Parathyroid adenoma (tissue), 2 donors: ENCODE measurements at regions not wholly inside any gene's neighbourhood (a gene's known extent, or its start where the extent isn't known, plus 50 kb on each side); places are given as distances from the start of the nearest gene placed in this dataset.

Experiments
- H2AFZ ChIP-seq: fragments of 300-600 bp; sonication (generic); one replicate; pipeline ENCODE4 v1.7.0; 2017; ENCODE audit warnings: antibody characterized with exemption, mild to moderate bottlenecking
- H3K27ac ChIP-seq: fragments of 300-600 bp; sonication (generic); one replicate; pipeline ENCODE4 v1.7.0; 2017
- H3K27me3 ChIP-seq: fragments of 300-600 bp; sonication (generic); one replicate; pipeline ENCODE4 v1.7.0; 2017; ENCODE audit warnings: low read length; ENCODE audit not compliant: control insufficient read depth, insufficient read depth
- H3K36me3 ChIP-seq: fragments of 300-600 bp; sonication (generic); one replicate; pipeline ENCODE4 v1.7.0; 2017; ENCODE audit warnings: low read length; ENCODE audit not compliant: control insufficient read depth, insufficient read depth
- H3K4me1 ChIP-seq: fragments of 300-600 bp; sonication (generic); one replicate; pipeline ENCODE4 v1.7.0; 2017; ENCODE audit warnings: control low read depth
- H3K4me2 ChIP-seq: fragments of 300-600 bp; sonication (generic); one replicate; pipeline ENCODE4 v1.7.0; 2017; ENCODE audit warnings: low read length
- H3K4me3 ChIP-seq: fragments of 300-600 bp; sonication (generic); one replicate; pipeline ENCODE4 v1.7.0; 2017; ENCODE audit warnings: low read depth, low read length
- H3K79me2 ChIP-seq: fragments of 300-600 bp; sonication (generic); one replicate; pipeline ENCODE4 v1.7.0; 2017; ENCODE audit warnings: control low read depth
- H3K9ac ChIP-seq: fragments of 300-600 bp; sonication (generic); one replicate; pipeline ENCODE4 v1.7.0; 2017; ENCODE audit warnings: mild to moderate bottlenecking
- H3K9me3 ChIP-seq: fragments of 300-600 bp; sonication (generic); one replicate; pipeline ENCODE4 v1.7.0; 2017; ENCODE audit warnings: low read length; ENCODE audit not compliant: control insufficient read depth
- TF ChIP-seq, protein P1 (sequence below): fragments of 300-600 bp; sonication (generic); IDR thresholded peaks from one replicate; pipeline ENCODE4 v1.7.0; 2017; ENCODE audit warnings: antibody characterized with exemption, mild to moderate bottlenecking
- donor health status: primary hyperparathyroidism.

GRCh38 chr7:47040795-47041347, 541.0 kb downstream of the TNS3 start:
- Histone ChIP-seq H3K27ac (no peak overlapping the region), H2AFZ (no peak overlapping the region)
- TF ChIP-seq, protein P1, sequence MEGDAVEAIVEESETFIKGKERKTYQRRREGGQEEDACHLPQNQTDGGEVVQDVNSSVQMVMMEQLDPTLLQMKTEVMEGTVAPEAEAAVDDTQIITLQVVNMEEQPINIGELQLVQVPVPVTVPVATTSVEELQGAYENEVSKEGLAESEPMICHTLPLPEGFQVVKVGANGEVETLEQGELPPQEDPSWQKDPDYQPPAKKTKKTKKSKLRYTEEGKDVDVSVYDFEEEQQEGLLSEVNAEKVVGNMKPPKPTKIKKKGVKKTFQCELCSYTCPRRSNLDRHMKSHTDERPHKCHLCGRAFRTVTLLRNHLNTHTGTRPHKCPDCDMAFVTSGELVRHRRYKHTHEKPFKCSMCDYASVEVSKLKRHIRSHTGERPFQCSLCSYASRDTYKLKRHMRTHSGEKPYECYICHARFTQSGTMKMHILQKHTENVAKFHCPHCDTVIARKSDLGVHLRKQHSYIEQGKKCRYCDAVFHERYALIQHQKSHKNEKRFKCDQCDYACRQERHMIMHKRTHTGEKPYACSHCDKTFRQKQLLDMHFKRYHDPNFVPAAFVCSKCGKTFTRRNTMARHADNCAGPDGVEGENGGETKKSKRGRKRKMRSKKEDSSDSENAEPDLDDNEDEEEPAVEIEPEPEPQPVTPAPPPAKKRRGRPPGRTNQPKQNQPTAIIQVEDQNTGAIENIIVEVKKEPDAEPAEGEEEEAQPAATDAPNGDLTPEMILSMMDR, result no peak

DNA sequence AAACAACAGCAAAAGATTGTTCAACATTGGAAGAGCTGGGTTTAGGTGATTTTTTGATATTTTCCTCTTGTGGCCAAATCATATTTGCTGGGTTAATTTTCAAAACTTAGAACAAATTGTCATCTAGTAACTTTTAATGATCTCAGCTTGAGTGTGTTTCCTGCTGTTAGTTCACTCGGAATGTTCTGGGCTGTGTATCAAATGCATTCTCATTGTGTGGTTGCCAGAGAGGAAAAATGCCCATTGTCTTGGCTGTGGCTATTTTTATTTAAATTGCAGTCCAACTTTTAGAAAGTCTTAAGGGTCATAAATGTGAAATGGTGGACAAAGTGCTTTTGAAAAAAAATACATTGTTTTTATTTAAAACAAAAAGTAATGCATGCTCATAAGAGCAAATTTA, 542.0 kb downstream of the TNS3 start:
- TF ChIP-seq, protein P1, result no peak
- no peak overlapping the region for H3K4me2 ChIP-seq
- no peak overlapping the region for H3K4me3 ChIP-seq
- H3K36me3 ChIP-seq, result no peaks in the 10 kb centered on the region
- H3K9ac ChIP-seq, result no peak overlapping the region
- H2AFZ ChIP-seq, result no peak overlapping the region
- H3K9me3 ChIP-seq, result no peaks in the 10 kb centered on the region
- no peak overlapping the region for H3K27ac ChIP-seq
- no peaks in the 10 kb centered on the region for H3K79me2 ChIP-seq
- no peaks in the 10 kb centered on the region for H3K27me3 ChIP-seq
- no peaks in the 10 kb centered on the region for H3K4me1 ChIP-seq

More at GRCh38 chr7:47040795-47041347, 541.0 kb downstream of the TNS3 start:
- Histone ChIP-seq H3K79me2 (no peaks in the 10 kb centered on the region), H3K9me3 (no peaks in the 10 kb centered on the region), H3K36me3 (no peaks in the 10 kb centered on the region), H3K4me2 (no peak overlapping the region), H3K4me3 (no peak overlapping the region), H3K9ac (no peak overlapping the region), H3K4me1 (no peaks in the 10 kb centered on the region), H3K27me3 (no peaks in the 10 kb centered on the region)

DNA sequence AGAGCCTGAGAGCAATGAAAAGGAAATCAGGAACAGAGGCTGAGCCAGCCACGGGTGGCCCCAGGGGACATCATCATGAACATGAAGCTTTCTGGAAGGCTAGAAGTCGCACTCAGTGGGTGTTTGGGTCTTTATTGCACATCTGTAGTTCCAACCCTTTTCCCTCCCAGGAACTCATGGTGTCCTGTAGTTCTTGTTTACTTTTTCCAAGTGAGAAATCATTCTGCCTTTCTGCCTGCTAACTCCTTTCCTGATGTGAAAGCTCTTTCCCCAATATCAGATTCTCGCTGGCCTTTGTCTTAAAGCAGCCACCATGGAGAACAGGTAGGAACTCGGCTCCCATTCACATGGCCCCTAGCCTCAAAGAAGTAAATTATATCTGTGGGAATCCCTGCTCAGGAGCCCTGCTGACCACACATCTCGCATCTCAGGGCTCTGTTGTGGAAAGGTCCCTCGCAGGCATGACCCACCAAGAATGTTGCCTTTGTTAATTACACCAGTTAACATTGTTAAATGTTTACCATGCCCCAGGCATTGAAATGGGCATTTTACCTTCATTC, 542.7 kb downstream of the TNS3 start:
- no peak overlapping the region for H3K27ac ChIP-seq
- H3K9me3 ChIP-seq, result no peaks in the 10 kb centered on the region
- H2AFZ ChIP-seq, result no peak overlapping the region
- no peaks in the 10 kb centered on the region for H3K79me2 ChIP-seq
- H3K36me3 ChIP-seq, result no peaks in the 10 kb centered on the region
- H3K4me3 ChIP-seq, result no peak overlapping the region
- no peaks in the 10 kb centered on the region for H3K4me1 ChIP-seq
- TF ChIP-seq, protein P1, result no peak
- H3K9ac ChIP-seq, result no peak overlapping the region
- no peak overlapping the region for H3K4me2 ChIP-seq
- no peaks in the 10 kb centered on the region for H3K27me3 ChIP-seq

DNA sequence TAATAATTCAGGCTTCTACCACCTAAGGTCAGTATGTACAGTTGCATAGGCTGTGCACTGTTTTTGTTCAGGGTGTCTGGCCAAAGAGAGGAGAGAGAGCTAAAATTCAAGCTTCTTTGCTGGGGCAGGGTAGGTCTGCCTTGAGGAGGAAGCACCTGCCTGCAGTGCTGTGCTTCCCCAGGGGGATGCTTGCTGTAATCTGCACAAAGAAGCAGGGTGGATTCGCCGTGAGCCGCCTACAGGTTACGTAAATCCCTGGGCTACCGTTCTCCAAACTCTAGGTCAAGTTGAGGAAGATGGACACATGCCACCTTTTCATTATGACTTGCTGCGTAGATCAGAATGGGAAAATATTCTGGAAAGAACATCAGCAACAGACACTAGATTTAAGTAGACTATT, 543.3 kb downstream of the TNS3 start:
- H3K9ac ChIP-seq, result no peak overlapping the region
- H3K79me2 ChIP-seq, result no peaks in the 10 kb centered on the region
- no peak overlapping the region for H3K4me3 ChIP-seq
- no peaks in the 10 kb centered on the region for H3K27me3 ChIP-seq
- H3K4me2 ChIP-seq, result no peak overlapping the region
- H3K36me3 ChIP-seq, result no peaks in the 10 kb centered on the region
- H3K4me1 ChIP-seq, result no peaks in the 10 kb centered on the region
- H2AFZ ChIP-seq, result no peak overlapping the region
- TF ChIP-seq, protein P1, result no peak
- H3K27ac ChIP-seq, result no peak overlapping the region
- no peaks in the 10 kb centered on the region for H3K9me3 ChIP-seq

GRCh38 chr7:47037607-47038006, 544.3 kb downstream of the TNS3 start:
- Histone ChIP-seq H3K4me3 (no peak overlapping the region), H3K79me2 (no peaks in the 10 kb centered on the region), H3K27me3 (no peaks in the 10 kb centered on the region), H3K27ac (no peak overlapping the region), H3K9ac (no peak overlapping the region), H3K4me1 (no peaks in the 10 kb centered on the region), H3K4me2 (no peak overlapping the region), H3K36me3 (no peaks in the 10 kb centered on the region), H2AFZ (no peak overlapping the region), H3K9me3 (no peaks in the 10 kb centered on the region)
- TF ChIP-seq, protein P1, result no peak
